GM23248 (cell line): ENCODE measurements at regions not wholly inside any gene's neighbourhood (a gene's known extent, or its start where the extent isn't known, plus 50 kb on each side); places are given as distances from the start of the nearest gene placed in this dataset.

Experiments used
- DNase-seq: peaks from one replicate; pipeline ENCODE4 v3.0.0-alpha.2; 2015
- H2AFZ ChIP-seq: fragments of 200-600 bp; sonication (generic); 2 replicates; pipeline ENCODE4 v1.6.1; 2016; ENCODE audit warnings: antibody characterized with exemption
- H3F3A ChIP-seq: fragments of 200-600 bp; sonication (generic); 2 replicates; pipeline ENCODE4 v1.6.1; 2016; ENCODE audit warnings: mild to moderate bottlenecking, antibody characterized with exemption, mixed run types; ENCODE audit not compliant: insufficient read depth
- H3K27ac ChIP-seq: fragments of 200-600 bp; sonication (generic); 2 replicates; pipeline ENCODE4 v1.5.1; 2016; ENCODE audit warnings: mild to moderate bottlenecking
- H3K27me3 ChIP-seq: fragments of 200-600 bp; sonication (generic); replicated peaks from 2 replicates; pipeline ENCODE4 v1.6.1; 2016; ENCODE audit warnings: mild to moderate bottlenecking; ENCODE audit not compliant: insufficient read depth
- H3K36me3 ChIP-seq: fragments of 200-600 bp; sonication (generic); 2 replicates; pipeline ENCODE4 v1.6.1; 2016; ENCODE audit warnings: low read depth, mild to moderate bottlenecking
- H3K4me1 ChIP-seq: fragments of 200-600 bp; sonication (generic); 2 replicates; pipeline ENCODE4 v1.6.1; 2016; ENCODE audit warnings: mild to moderate bottlenecking; ENCODE audit not compliant: insufficient read depth
- H3K4me2 ChIP-seq: fragments of 200-600 bp; sonication (generic); one replicate; pipeline ENCODE4 v1.6.1; 2016; ENCODE audit warnings: mild to moderate bottlenecking; ENCODE audit not compliant: unreplicated experiment
- H3K4me3 ChIP-seq: fragments of 200-600 bp; sonication (generic); 2 replicates; pipeline ENCODE4 v1.5.1; 2016; ENCODE audit warnings: mild to moderate bottlenecking
- H3K79me2 ChIP-seq: fragments of 200-600 bp; sonication (generic); 2 replicates; pipeline ENCODE4 v1.6.1; 2016; ENCODE audit warnings: mild to moderate bottlenecking; ENCODE audit not compliant: insufficient read depth
- H3K9ac ChIP-seq: fragments of 200-600 bp; sonication (generic); 2 replicates; pipeline ENCODE4 v1.6.1; 2016; ENCODE audit warnings: mild to moderate bottlenecking
- H3K9me2 ChIP-seq: fragments of 200-600 bp; sonication (generic); 2 replicates; pipeline ENCODE4 v1.6.1; 2016; ENCODE audit warnings: mixed run types, mild to moderate bottlenecking, moderate library complexity; ENCODE audit not compliant: insufficient read depth
- H3K9me3 ChIP-seq: fragments of 200-600 bp; sonication (generic); one replicate; pipeline ENCODE4 v1.6.1; 2017; ENCODE audit warnings: low read depth
- H4K20me1 ChIP-seq: fragments of 200-600 bp; sonication (generic); 2 replicates; pipeline ENCODE4 v1.6.0; 2016; ENCODE audit not compliant: insufficient read depth
- EZH2 ChIP-seq: fragments of 200-600 bp; sonication (generic); IDR thresholded peaks from 2 replicates; pipeline ENCODE4 v1.6.1; 2018; ENCODE audit warnings: antibody characterized with exemption, mild to moderate bottlenecking; ENCODE audit not compliant: insufficient read depth, poor library complexity, severe bottlenecking
- EZH2phosphoT487 ChIP-seq: fragments of 200-600 bp; sonication (generic); IDR thresholded peaks from 2 replicates; pipeline ENCODE4 v1.6.1; 2018; ENCODE audit warnings: antibody characterized with exemption, moderate library complexity, mild to moderate bottlenecking, low read depth; ENCODE audit not compliant: insufficient read depth
- WGBS, 2 experiments: methylation state at CpG; one replicate each; pipeline ENCODE4 v1.1.6; 2015 to 2017; ENCODE audit warnings: low lambda C conversion rate in 2 of 2, low coverage in 1 of 2; ENCODE audit errors: missing lambda C conversion rate in 2 of 2; 5-methylcytosine and 5-hydroxymethylcytosine counted together
- in situ Hi-C: fragments of 300-500 bp; cut with MboI; formaldehyde crosslinking; loops from 2 replicates; pipeline ENCODE4 v1.15.0; 2020

- Histone ChIP-seq H3K9me2 (no peaks in the 10 kb centered on the region), H4K20me1 (no peaks in the 10 kb centered on the region), H3K4me1 (peaks cover 32% of the 10 kb centered on the region), H3K9me3 (no peaks in the 10 kb centered on the region), H3K4me2 (peak overlapping the region; percentile 16), H2AFZ (no peak overlapping the region), H3K4me3 (no peak overlapping the region), H3K9ac (no peak overlapping the region), H3K79me2 (no peaks in the 10 kb centered on the region), H3K27ac (no peak overlapping the region), H3K27me3 (peaks cover 5% of the 10 kb centered on the region; the same call in 1 of the 2 replicates), H3F3A (peaks cover 4% of the 10 kb centered on the region; the same call in 1 of the 2 replicates), H3K36me3 (no peaks in the 10 kb centered on the region)
- TF ChIP-seq EZH2 (no peak), EZH2phosphoT487 (no peak)
- WGBS, 2 experiments: 87 to 93% methylated on average over 4 of the region's 4 CpGs
- in situ Hi-C loops: no loop called here
- DNase-seq: peak; percentile 24
Measured at GRCh38 chr4:26139310-26139924, 181.4 kb upstream of the RBPJ start.

- Histone ChIP-seq H3K9me2 (no peaks in the 10 kb centered on the region), H3K9ac (no peak overlapping the region), H3K36me3 (no peaks in the 10 kb centered on the region), H3K27me3 (no peaks in the 10 kb centered on the region), H4K20me1 (no peaks in the 10 kb centered on the region), H3K9me3 (no peaks in the 10 kb centered on the region), H2AFZ (no peak overlapping the region), H3K27ac (no peak overlapping the region), H3K79me2 (no peaks in the 10 kb centered on the region), H3K4me2 (peak overlapping the region; percentile 16), H3K4me3 (no peak overlapping the region), H3K4me1 (peaks cover 38% of the 10 kb centered on the region), H3F3A (peaks cover 4% of the 10 kb centered on the region; the same call in 1 of the 2 replicates)
- in situ Hi-C loops: no loop called here
- 75% methylated on average over 8 of the region's 8 CpGs for WGBS, 2 experiments
- no peak for TF ChIP-seq EZH2phosphoT487
- no peak for TF ChIP-seq EZH2
- peak; percentile 67 for DNase-seq
Measured at GRCh38 chr4:26140150-26140898, 180.5 kb upstream of the RBPJ start.

GRCh38 chr4:26141051-26141721, 179.6 kb upstream of the RBPJ start:
- Histone ChIP-seq H3K4me2 (no peak overlapping the region), H3K9me3 (no peaks in the 10 kb centered on the region), H3F3A (peaks cover 4% of the 10 kb centered on the region; the same call in 1 of the 2 replicates), H3K36me3 (no peaks in the 10 kb centered on the region), H4K20me1 (no peaks in the 10 kb centered on the region), H3K9me2 (no peaks in the 10 kb centered on the region), H3K4me3 (no peak overlapping the region), H3K27me3 (no peaks in the 10 kb centered on the region), H3K9ac (no peak overlapping the region), H3K4me1 (peaks cover 38% of the 10 kb centered on the region), H3K27ac (no peak overlapping the region), H3K79me2 (no peaks in the 10 kb centered on the region), H2AFZ (no peak overlapping the region)
- TF ChIP-seq EZH2: no peak
- in situ Hi-C loops: no loop called here
- DNase-seq: no peak
- 61 to 65% methylated on average over 8 of the region's 8 CpGs for whole genome bisulfite sequencing, 2 experiments

- H3K9me2 ChIP-seq: no peaks in the 10 kb centered on the region
- H3K27ac ChIP-seq: peak overlapping the region; percentile 38
- peak overlapping the region; percentile 55 for H3K4me2 ChIP-seq
- H2AFZ ChIP-seq: peak overlapping the region; percentile 70
- peak; percentile 67 for DNase-seq
- no peaks in the 10 kb centered on the region for H3K27me3 ChIP-seq
- no peak for TF ChIP-seq EZH2phosphoT487
- TF ChIP-seq EZH2: no peak
- peaks cover 38% of the 10 kb centered on the region for H3K4me1 ChIP-seq
- in situ Hi-C loops: no loop called here
- peaks cover 4% of the 10 kb centered on the region; the same call in 1 of the 2 replicates for H3F3A ChIP-seq
- H3K9ac ChIP-seq: no peak overlapping the region
- WGBS, 2 experiments: 42 to 52% methylated on average over 8 of the region's 8 CpGs
- no peaks in the 10 kb centered on the region for H4K20me1 ChIP-seq
- H3K79me2 ChIP-seq: no peaks in the 10 kb centered on the region
- H3K4me3 ChIP-seq: no peak overlapping the region
- no peaks in the 10 kb centered on the region for H3K36me3 ChIP-seq
- no peaks in the 10 kb centered on the region for H3K9me3 ChIP-seq
Measured at GRCh38 chr4:26141911-26142638, 178.7 kb upstream of the RBPJ start.
